Fibroblast of mammary gland (primary cell): ENCODE measurements at regions not wholly inside any gene's neighbourhood (a gene's known extent, or its start where the extent isn't known, plus 50 kb on each side); places are given as distances from the start of the nearest gene placed in this dataset.
A peak's percentile ranks its signal among the peaks of the same experiment; 100 is the strongest.

Experiments
- DNase-seq: peaks from one replicate; pipeline ENCODE4 v3.0.0-alpha.2; 2010; ENCODE audit warnings: low read depth
- H3K4me3 ChIP-seq: 2 replicates; pipeline ENCODE4 v1.5.1; 2011; ENCODE audit warnings: low read depth, mild to moderate bottlenecking, low read length, moderate library complexity; ENCODE audit not compliant: control insufficient read depth
- CTCF ChIP-seq: conservative IDR thresholded peaks from 2 replicates; pipeline ENCODE4 v1.5.1; 2011; ENCODE audit warnings: low read depth, low read length, inconsistent platforms; ENCODE audit not compliant: control insufficient read depth, insufficient read depth

GRCh38 chr4:151951671-151952050 lies 190.9 kb upstream of the GATB start:
- no peak for TF ChIP-seq CTCF
- H3K4me3 ChIP-seq, result no peak overlapping the region
- no peak for DNase-seq

- no peak overlapping the region for H3K4me3 ChIP-seq
- no peak for TF ChIP-seq CTCF
- DNase-seq, result peak; percentile 60
These were observed 190.3 kb upstream of the GATB start for GRCh38 chr4:151950993-151951670.

- H3K4me3 ChIP-seq, result no peak overlapping the region
- no peak for TF ChIP-seq CTCF
- peak; percentile 82 for DNase-seq
These were observed 187.7 kb upstream of the GATB start for GRCh38 chr4:151948351-151949016.

GRCh38 chr4:151946718-151947117 lies 185.9 kb upstream of the GATB start:
- no peak for DNase-seq
- H3K4me3 ChIP-seq, result no peak overlapping the region
- TF ChIP-seq CTCF, result no peak

GRCh38 chr4:151942971-151943370 lies 182.2 kb upstream of the GATB start:
- no peak overlapping the region for H3K4me3 ChIP-seq
- DNase-seq, result no peak
- TF ChIP-seq CTCF, result no peak

- no peak for TF ChIP-seq CTCF
- DNase-seq, result no peak
- no peak overlapping the region for H3K4me3 ChIP-seq
These were observed 180.3 kb upstream of the GATB start for GRCh38 chr4:151940926-151941617.
